ENCODE measurements at regions not wholly inside any gene's neighbourhood (a gene's known extent, or its start where the extent isn't known, plus 50 kb on each side); places are given as distances from the start of the nearest gene placed in this dataset.

GRCh38 chr4:184900184-184900583 lies 74.4 kb upstream of the ACSL1 start:
- TF ChIP-seq CTCF (IDR thresholded peaks at IDR 0.05) (no peak), POLR2A (IDR thresholded peaks at IDR 0.05) (no peak)

Measured in heart left ventricle (tissue), 13 donors.